B cell (primary cell): ENCODE measurements at regions not wholly inside any gene's neighbourhood (a gene's known extent, or its start where the extent isn't known, plus 50 kb on each side); places are given as distances from the start of the nearest gene placed in this dataset.

Experiments
- ATAC-seq: fragments of 200-7000 bp; cut with Tn5 transposase; one replicate; pipeline ENCODE4 v1.10.0; 2021; ENCODE audit warnings: low read depth, mild to moderate bottlenecking, moderate number of reproducible peaks, moderate library complexity
- CTCF ChIA-PET: fragments of 350-600 bp; sonication (Branson Sonifier 250); formaldehyde crosslinking; loops from one replicate; lab custom pipeline; 2021; ENCODE audit warnings: antibody characterized with exemption, inconsistent platforms; lab: Charles Lee
- POLR2A ChIA-PET: fragments of 350-600 bp; sonication (Branson Sonifier 250); formaldehyde crosslinking; loops from one replicate; lab custom pipeline; 2021; ENCODE audit warnings: antibody characterized with exemption; lab: Charles Lee
- DNase-seq: peaks from one replicate; pipeline ENCODE4 v3.0.0; 2013
- H2AFZ ChIP-seq: 2 replicates; pipeline ENCODE4 v1.6.1; 2012; ENCODE audit warnings: mild to moderate bottlenecking, low read depth, low read length; ENCODE audit not compliant: insufficient read depth, poor library complexity, severe bottlenecking
- H3K27ac ChIP-seq, 2 donors: 1 replicate in 1 of 2; 2 replicates in 1 of 2; pipeline ENCODE4 v1.5.1; 2012 to 2013; ENCODE audit warnings: low read length in 2 of 2, mild to moderate bottlenecking in 2 of 2, moderate library complexity in 1 of 2
- H3K27me3 ChIP-seq, 4 experiments: fragments of 200-600 bp in 1 of 4; sonication (generic) in 1 of 4; replicated peaks in 1 of 4; 1 replicate in 2 of 4; 2 replicates in 2 of 4; pipeline versions ENCODE4 v1.6.1 to v1.7.0; 2013 to 2016; ENCODE audit warnings: low read length in 3 of 4, mild to moderate bottlenecking in 2 of 4, mixed read lengths in 1 of 4, moderate library complexity in 1 of 4; ENCODE audit not compliant: insufficient read depth in 4 of 4, control insufficient read depth in 3 of 4; ENCODE audit errors: control extremely low read depth in 1 of 4
- H3K36me3 ChIP-seq, 2 experiments: replicated peaks in 1 of 2; 1 replicate in 1 of 2; 2 replicates in 1 of 2; pipeline versions ENCODE4 v1.6.1 to v1.7.1; 2013; ENCODE audit warnings: low read length in 1 of 2; ENCODE audit not compliant: insufficient read depth in 2 of 2, control insufficient read depth in 1 of 2; ENCODE audit errors: control extremely low read depth in 1 of 2, extremely low read depth in 1 of 2
- H3K4me1 ChIP-seq, 2 donors: fragments of 200-600 bp in 1 of 2; sonication (generic) in 1 of 2; 1 replicate in 1 of 2; 2 replicates in 1 of 2; pipeline versions ENCODE4 v1.5.1 to v1.6.1; 2013 to 2017; ENCODE audit warnings: low read length in 2 of 2; ENCODE audit not compliant: control insufficient read depth in 2 of 2, insufficient read depth in 2 of 2
- H3K4me2 ChIP-seq: replicated peaks from 2 replicates; pipeline ENCODE3; 2012; ENCODE audit warnings: mild to moderate bottlenecking, low read depth, low read length; ENCODE audit not compliant: poor library complexity, severe bottlenecking
- H3K4me3 ChIP-seq, 5 experiments: fragments of 200-600 bp in 1 of 5; sonication (generic) in 1 of 5; 1 replicate in 3 of 5; 2 replicates in 2 of 5; pipeline versions ENCODE4 v1.5.1 to v1.7.0; 2011 to 2016; ENCODE audit warnings: low read length in 4 of 5, mild to moderate bottlenecking in 4 of 5, low read depth in 2 of 5, control low read depth in 1 of 5, moderate library complexity in 1 of 5; ENCODE audit not compliant: insufficient read depth in 1 of 5; ENCODE audit errors: control extremely low read depth in 1 of 5, extremely low read depth in 1 of 5
- H3K79me2 ChIP-seq: fragments of 200-600 bp; sonication (generic); one replicate; pipeline ENCODE4 v1.6.0; 2016; ENCODE audit warnings: low read length; ENCODE audit not compliant: control insufficient read depth, insufficient read depth
- H3K9ac ChIP-seq: fragments of 200-600 bp; sonication (generic); 2 replicates; pipeline ENCODE4 v1.6.1; 2017; ENCODE audit warnings: mild to moderate bottlenecking, low read length, moderate library complexity
- H3K9me3 ChIP-seq, 3 donors: one replicate each; pipeline versions ENCODE4 v1.6.1 to v1.7.1; 2013; ENCODE audit warnings: low read length in 2 of 3; ENCODE audit not compliant: control insufficient read depth in 2 of 3, insufficient read depth in 1 of 3; ENCODE audit errors: control extremely low read depth in 1 of 3
- H4K20me1 ChIP-seq: 2 replicates; pipeline ENCODE4 v1.6.0; 2012; ENCODE audit warnings: mild to moderate bottlenecking, low read length; ENCODE audit not compliant: insufficient read depth, control insufficient read depth, poor library complexity, severe bottlenecking
- H3K27ac Mint-ChIP-seq: one replicate; pipeline ENCODE4 v1.8.0; 2021; ENCODE audit warnings: mixed read lengths
- H3K27me3 Mint-ChIP-seq: one replicate; pipeline ENCODE4 v1.8.0; 2021; ENCODE audit warnings: mixed read lengths
- H3K4me1 Mint-ChIP-seq: one replicate; pipeline ENCODE4 v1.8.0; 2021; ENCODE audit warnings: mixed read lengths
- H3K4me3 Mint-ChIP-seq: one replicate; pipeline ENCODE4 v1.8.0; 2021; ENCODE audit warnings: mixed read lengths
- H3K9me3 Mint-ChIP-seq: one replicate; pipeline ENCODE4 v1.8.0; 2022; ENCODE audit warnings: mixed read lengths; ENCODE audit not compliant: insufficient read depth
- CTCF ChIP-seq: fragments of 200-600 bp; IDR thresholded peaks from one replicate; pipeline ENCODE4 v1.8.0; 2022; ENCODE audit warnings: antibody characterized with exemption, mild to moderate bottlenecking
- EZH2 ChIP-seq: IDR thresholded peaks from 2 replicates; pipeline ENCODE4 v1.6.1; 2012; ENCODE audit warnings: borderline replicate concordance, low read depth, mild to moderate bottlenecking, moderate library complexity, low read length; ENCODE audit not compliant: insufficient read depth, poor library complexity, severe bottlenecking
- WGBS: methylation state at CpG from one replicate; pipeline ENCODE4 v1.1.5; 2013; ENCODE audit warnings: missing lambda C conversion rate; ENCODE audit not compliant: insufficient coverage; 5-methylcytosine and 5-hydroxymethylcytosine counted together
- intact Hi-C: fragments of 100-400 bp; cut with micrococcal nuclease; formaldehyde crosslinking; loops from one replicate; pipeline ENCODE4 v1.10.0; 2022

- Histone ChIP-seq H3K9me3 (peaks cover 2 to 9% (median 2%) of the 10 kb centered on the region in 3 donors), H3K9ac (no peak overlapping the region), H3K27ac (no peak overlapping the region), H3K79me2 (no peaks in the 10 kb centered on the region), H2AFZ (no peak overlapping the region), H3K27me3 (no peaks in the 10 kb centered on the region), H3K36me3 (no peaks in the 10 kb centered on the region), H3K4me1 (no peaks in the 10 kb centered on the region), H3K4me2 (no peak overlapping the region), H3K4me3 (no peak overlapping the region), H4K20me1 (no peaks in the 10 kb centered on the region)
- Mint-ChIP-seq H3K27me3 (peaks cover 3% of the 10 kb centered on the region), H3K4me1 (no peaks in the 10 kb centered on the region), H3K4me3 (no peak overlapping the region), H3K9me3 (no peaks in the 10 kb centered on the region), H3K27ac (no peak overlapping the region)
- no peak for DNase-seq
- intact Hi-C loops, result no loop called here
- ChIA-PET CTCF (interaction anchor here (0.6 kb wide), 1 partner anchor 124 kb away, joined by 4 read pairs; no protein-coding TSS in a partner anchor), POLR2A (no interaction called here)
- ATAC-seq, result no peak
- WGBS, result no CpG with 5 or more reads among the region's 4 CpGs
- TF ChIP-seq CTCF (no peak), EZH2 (no peak)
Observed at GRCh38 chr2:236814593-236814992, 245.0 kb downstream of the ACKR3 start.

- H3K27ac ChIP-seq, result no peak overlapping the region
- H3K9me3 Mint-ChIP-seq, result no peaks in the 10 kb centered on the region
- ChIA-PET POLR2A (no interaction called here), CTCF (no interaction called here)
- no peaks in the 10 kb centered on the region for H3K79me2 ChIP-seq
- DNase-seq (no peak), ATAC-seq (no peak)
- intact Hi-C loops, result no loop called here
- H3K36me3 ChIP-seq, result no peaks in the 10 kb centered on the region
- no peak overlapping the region for H3K4me2 ChIP-seq
- H2AFZ ChIP-seq, result no peak overlapping the region
- no peak overlapping the region for H3K27ac Mint-ChIP-seq
- H3K4me3 ChIP-seq, result no peak overlapping the region
- no peaks in the 10 kb centered on the region for H4K20me1 ChIP-seq
- WGBS, result 83% methylated on average over 8 of the region's 8 CpGs
- H3K27me3 Mint-ChIP-seq, result peaks cover 3% of the 10 kb centered on the region
- H3K27me3 ChIP-seq, result no peaks in the 10 kb centered on the region
- no peak overlapping the region for H3K9ac ChIP-seq
- peaks cover 0 to 5% (median 0%) of the 10 kb centered on the region in 3 donors for H3K9me3 ChIP-seq
- TF ChIP-seq CTCF (no peak), EZH2 (no peak)
- H3K4me1 ChIP-seq, result no peaks in the 10 kb centered on the region
- no peaks in the 10 kb centered on the region for H3K4me1 Mint-ChIP-seq
- H3K4me3 Mint-ChIP-seq, result no peak overlapping the region
Observed at GRCh38 chr2:236815746-236816145, 246.1 kb downstream of the ACKR3 start.
